ENCODE measurements at regions not wholly inside any gene's neighbourhood (a gene's known extent, or its start where the extent isn't known, plus 50 kb on each side); places are given as distances from the start of the nearest gene placed in this dataset.

DNA sequence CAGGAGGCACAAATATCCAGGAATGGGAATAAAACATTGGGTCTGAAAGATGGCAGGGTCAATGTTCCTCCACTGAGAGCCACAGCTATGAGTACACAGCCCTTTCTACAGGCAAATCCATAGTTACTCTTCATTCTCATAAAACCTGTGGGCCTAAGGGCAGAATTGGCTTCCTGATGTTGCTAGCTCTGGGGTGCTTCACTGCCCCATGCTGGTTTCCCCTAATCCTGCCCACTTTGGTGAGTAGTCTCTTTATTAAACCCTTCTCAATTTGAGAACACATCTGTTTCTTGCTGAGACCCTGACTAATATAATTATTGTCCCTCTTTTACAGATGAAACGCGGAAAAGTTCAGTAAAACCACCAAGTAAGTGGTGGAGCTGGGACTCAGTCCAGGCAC lies 66.3 kb upstream of the RAI14 start:
- Mint-ChIP-seq H3K9me3 (peaks cover 0 to 4% of the 10 kb centered on the region in 2 donors), H3K27ac (no peak overlapping the region), H3K4me3 (no peak overlapping the region), H3K27me3 (peaks cover 26% of the 10 kb centered on the region), H3K4me1 (peaks cover 6% of the 10 kb centered on the region)
- no peak for ATAC-seq
- no peak for DNase-seq

DNA sequence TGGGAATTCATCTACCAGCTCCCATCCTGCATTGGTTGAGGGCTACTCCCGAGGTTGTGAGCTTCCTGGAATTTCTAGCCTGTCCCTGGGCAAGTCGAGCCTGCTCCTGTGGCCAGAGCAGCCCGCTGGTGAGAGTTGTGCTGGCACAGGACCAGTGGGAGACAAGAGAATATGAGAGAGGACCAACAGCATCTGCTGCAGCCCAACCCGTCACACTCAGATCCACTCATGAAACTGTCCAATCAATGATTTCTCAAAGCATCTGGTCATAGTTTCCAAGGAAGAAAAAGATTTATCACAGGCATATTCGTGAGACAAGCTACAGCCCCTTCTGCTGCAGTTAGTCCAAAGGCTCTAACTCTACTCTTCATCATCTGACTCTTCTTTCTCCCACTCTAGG lies 64.4 kb upstream of the RAI14 start:
- Mint-ChIP-seq H3K27me3 (peaks cover 11% of the 10 kb centered on the region), H3K27ac (no peak overlapping the region), H3K4me3 (no peak overlapping the region), H3K4me1 (no peaks in the 10 kb centered on the region), H3K9me3 (no peaks in the 10 kb centered on the region)
- DNase-seq (no peak), ATAC-seq (no peak)

DNA sequence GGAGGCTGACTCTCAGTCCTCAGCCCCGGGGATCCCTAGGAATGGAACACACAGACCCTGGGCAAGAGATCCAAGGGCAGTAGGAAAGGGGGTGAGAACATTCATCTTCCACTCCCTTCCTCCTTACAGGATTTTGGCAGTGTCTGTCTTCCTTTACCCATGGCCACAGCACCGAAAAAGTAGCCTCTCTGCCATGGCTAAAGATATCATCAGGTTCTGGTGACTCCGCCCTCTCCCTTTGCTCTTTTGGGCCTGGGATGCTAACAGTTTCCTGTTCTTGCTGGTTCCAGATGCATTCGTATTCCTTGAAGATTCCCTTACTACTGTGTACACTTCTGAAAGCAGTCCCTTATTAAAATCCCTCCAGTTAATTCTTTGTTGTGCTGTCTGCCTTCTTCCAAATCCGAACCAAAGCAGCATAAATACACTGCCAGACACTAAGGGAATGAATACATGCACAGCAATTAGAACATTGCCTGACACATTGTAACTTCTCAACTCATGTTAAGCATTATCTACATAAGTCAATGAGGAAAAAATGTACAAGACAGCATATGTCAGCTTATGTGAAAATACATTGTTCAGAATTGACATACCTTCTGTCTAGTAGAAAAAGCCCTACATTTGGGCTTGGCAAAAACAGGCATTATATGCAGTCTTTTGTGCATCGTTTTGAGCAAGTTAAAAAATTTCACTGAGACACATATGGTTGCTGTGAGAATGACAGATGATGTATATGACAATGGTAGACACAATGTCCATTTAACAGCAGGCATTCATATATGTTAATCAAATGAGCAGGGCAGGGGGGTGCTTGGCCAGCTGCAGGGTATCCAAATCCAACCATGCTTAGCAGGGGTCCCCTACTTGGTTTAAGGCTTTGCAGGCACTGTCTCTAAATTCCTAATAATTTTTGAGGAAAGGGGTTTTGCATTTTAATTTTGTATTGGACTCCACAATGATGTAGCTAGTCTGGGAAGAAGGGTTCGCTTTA lies 58.8 kb upstream of the RAI14 start:
- ATAC-seq (no peak), DNase-seq (no peak)
- H3K4me1 Mint-ChIP-seq = no peaks in the 10 kb centered on the region
- H3K9me3 Mint-ChIP-seq = no peaks in the 10 kb centered on the region
- no peak overlapping the region for H3K27ac Mint-ChIP-seq
- peaks cover 9% of the 10 kb centered on the region for H3K27me3 Mint-ChIP-seq
- no peak overlapping the region for H3K4me3 Mint-ChIP-seq

DNA sequence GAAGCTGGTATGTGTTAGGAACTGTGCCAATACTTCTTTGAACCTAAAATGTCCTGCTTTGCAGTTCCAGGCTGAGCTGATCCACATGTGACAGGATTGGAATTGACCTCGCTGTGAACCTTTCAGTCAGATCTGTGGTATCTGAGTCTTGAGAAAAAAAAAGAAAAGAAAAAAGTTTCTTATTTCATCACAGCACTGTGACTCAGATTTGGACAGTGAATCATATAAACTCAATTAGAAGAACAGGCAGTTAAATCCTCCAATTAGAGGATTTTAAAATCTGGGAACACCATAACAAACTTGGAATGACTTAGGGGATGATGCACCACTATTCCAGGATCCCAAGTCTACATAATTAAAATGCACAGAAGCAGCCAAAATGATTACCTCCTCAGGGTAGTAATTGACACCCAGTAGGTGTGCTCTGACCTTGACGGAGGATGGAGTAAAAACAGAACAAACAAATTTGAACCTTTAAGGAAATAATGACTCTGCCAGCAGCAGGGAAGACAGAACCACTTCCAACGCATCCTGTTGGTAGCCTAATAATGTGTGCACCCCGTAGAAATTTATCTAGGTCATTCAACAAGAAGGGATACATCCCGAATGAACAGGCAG lies 57.8 kb upstream of the RAI14 start:
- H3K27ac Mint-ChIP-seq = no peak overlapping the region
- H3K4me3 Mint-ChIP-seq = no peak overlapping the region
- ATAC-seq (no peak), DNase-seq (no peak)
- no peaks in the 10 kb centered on the region for H3K4me1 Mint-ChIP-seq
- no peaks in the 10 kb centered on the region for H3K9me3 Mint-ChIP-seq
- H3K27me3 Mint-ChIP-seq = peaks cover 9% of the 10 kb centered on the region

DNA sequence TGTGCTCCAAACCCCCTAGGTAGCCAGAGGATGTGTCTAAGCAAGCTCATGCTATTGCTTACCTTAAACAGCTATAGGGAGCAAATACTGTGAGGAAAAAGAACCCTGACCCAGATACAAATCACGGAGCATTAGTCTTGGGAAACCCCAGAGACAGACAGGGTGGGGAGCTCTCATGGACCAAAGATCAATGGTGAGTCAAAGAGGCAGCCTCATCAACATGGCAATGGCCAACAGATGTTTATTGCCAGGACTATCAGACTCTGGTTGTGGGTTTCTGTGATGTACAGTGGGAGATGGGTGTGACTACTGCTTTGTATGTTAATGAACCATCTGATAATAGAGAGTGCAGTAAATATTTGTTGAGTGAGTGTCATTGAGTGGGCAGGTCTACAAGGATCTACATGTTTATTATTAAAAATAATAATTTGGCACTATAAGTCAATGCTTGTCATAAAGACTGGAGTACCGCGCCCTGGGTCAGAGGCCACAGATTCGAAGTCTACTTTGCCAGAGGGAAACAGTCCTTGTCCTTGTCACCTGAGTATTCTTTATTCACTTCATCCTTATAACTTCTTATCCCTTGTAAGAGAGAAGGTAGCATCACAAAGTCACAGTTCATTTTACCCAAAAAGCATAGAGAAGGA lies 56.5 kb upstream of the RAI14 start:
- Mint-ChIP-seq H3K4me3 (no peak overlapping the region), H3K9me3 (no peaks in the 10 kb centered on the region), H3K4me1 (no peaks in the 10 kb centered on the region), H3K27ac (no peak overlapping the region), H3K27me3 (peaks cover 9% of the 10 kb centered on the region)
- ATAC-seq (no peak), DNase-seq (no peak)

DNA sequence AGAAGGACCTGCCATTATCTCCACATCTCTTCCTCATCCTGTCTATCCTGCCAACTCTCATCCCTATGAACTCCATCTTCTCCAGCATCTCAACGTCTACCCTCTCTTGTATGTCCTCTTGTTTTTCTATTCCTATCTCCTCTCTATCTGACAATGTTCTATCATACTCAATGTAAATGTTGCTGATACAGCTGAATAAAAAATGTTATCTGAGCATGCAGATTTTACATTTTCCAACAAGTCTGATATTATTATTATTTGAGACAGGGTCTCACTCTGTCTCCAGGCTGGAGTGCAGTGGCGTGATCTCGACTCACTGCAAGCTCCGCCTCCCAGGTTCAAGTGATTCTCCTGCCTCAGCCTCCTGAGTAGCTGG lies 56.0 kb upstream of the RAI14 start:
- Mint-ChIP-seq H3K9me3 (no peaks in the 10 kb centered on the region), H3K4me1 (no peaks in the 10 kb centered on the region), H3K4me3 (no peak overlapping the region), H3K27me3 (peaks cover 9% of the 10 kb centered on the region), H3K27ac (no peak overlapping the region)
- DNase-seq (no peak), ATAC-seq (no peak)

DNA sequence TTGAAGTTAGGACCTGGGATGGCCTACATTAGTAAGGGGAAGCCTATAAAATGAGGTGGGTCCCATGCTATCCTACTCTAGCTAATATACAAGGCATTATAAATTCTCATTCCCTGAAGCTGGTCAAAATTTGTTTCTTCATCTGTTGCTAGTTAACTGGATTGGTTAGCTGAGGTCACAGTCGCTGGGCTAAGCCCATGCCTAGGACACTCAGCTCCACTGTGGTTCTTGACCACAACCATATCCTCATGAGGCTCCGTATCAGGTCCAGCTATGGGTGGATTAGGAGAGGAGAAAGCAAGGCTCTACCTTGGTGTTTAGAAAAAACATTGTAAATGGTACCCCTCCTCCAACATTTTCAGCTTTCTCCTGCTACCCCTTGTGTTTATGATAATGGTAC lies 52.8 kb upstream of the RAI14 start:
- H3K9me3 Mint-ChIP-seq = no peaks in the 10 kb centered on the region
- no peaks in the 10 kb centered on the region for H3K4me1 Mint-ChIP-seq
- no peak overlapping the region for H3K4me3 Mint-ChIP-seq
- peaks cover 14% of the 10 kb centered on the region for H3K27me3 Mint-ChIP-seq
- no peak overlapping the region for H3K27ac Mint-ChIP-seq
- no peak for DNase-seq
- no peak for ATAC-seq

DNA sequence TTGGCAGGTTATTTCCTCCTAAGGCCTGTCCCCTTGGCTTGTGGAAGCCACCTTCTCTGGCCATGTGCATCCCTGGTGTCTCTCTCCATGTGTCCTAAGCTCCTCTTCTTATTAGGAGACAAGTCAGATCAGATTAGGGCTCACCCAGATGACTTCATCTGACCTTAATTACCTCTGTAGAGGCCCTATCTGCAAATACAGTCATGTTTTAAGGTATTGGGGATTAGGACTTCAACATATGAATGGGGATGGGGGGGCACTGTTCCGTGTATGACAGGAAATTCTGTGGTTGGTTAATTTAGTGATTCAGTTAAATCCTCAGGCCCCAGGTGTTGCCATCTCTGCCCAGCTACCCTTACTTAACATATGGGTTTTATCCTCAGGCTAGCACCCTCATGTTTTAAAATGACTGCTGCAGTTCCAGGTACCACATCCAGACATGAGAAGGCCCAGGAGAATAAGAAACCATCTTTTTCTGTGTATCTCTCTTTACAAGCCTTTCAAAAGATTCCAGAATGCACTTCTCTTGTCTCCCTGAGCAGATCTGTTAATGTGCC lies 51.9 kb upstream of the RAI14 start:
- Mint-ChIP-seq H3K4me3 (no peak overlapping the region), H3K9me3 (no peaks in the 10 kb centered on the region), H3K4me1 (no peaks in the 10 kb centered on the region), H3K27me3 (peaks cover 18% of the 10 kb centered on the region), H3K27ac (no peak overlapping the region)
- DNase-seq (no peak), ATAC-seq (no peak)

DNA sequence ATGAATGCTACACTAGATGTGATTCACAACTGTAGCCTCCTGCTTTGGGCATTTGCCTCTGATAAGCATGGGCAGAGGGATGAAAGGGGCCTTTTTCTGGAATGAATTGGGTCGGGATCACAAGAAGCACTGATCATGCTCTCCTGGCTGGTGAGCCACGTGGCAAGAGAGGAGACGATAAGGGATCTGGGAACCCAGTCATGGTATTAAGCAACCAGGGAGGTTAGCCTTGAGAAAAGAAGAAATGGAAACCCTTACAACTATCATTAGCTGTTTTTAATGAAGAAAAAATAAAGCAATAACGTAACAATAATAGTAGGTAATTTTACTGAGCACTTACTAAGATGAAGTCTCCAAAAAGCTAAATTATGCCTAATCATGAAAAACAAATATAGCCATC lies 50.0 kb upstream of the RAI14 start:
- no peaks in the 10 kb centered on the region for H3K9me3 Mint-ChIP-seq

More for the DNA sequence above, 50.0 kb upstream of the RAI14 start:
- ATAC-seq (no peak), DNase-seq (no peak)
- Mint-ChIP-seq H3K27ac (no peak overlapping the region), H3K4me3 (no peak overlapping the region), H3K4me1 (no peaks in the 10 kb centered on the region), H3K27me3 (peaks cover 18% of the 10 kb centered on the region)

All from stimulated activated naive CD8-positive, alpha-beta T cell treated with anti-CD3 and anti-CD28 coated beads, Interleukin-15, amount 100 ng/mL, for 72 hours (primary cell).